Skin of body (tissue), 1 donor: ENCODE measurements at regions not wholly inside any gene's neighbourhood (a gene's known extent, or its start where the extent isn't known, plus 50 kb on each side); places are given as distances from the start of the nearest gene placed in this dataset.

Experiments used
- DNase-seq: peaks from one replicate; lab custom pipeline; 2025; lab: John Stamatoyannopoulos, UW

DNA sequence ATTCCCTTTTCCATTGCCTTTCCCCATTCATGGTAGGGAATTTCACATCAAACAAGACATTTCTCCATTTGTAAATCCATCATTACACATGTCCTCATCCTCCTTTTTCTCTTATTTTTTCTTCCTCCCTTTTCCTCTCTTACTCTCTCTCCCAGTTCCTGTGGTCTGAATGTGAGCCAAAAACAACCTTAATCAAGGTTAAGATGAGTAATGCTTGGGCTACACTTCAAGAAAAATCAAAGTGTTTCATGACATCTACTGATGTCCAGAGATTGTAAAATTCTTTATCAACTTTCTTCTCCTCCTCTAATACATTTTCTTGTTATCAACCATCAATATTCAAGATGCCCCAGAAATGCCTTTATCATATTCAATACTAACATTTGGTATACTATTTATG lies 172.5 kb upstream of the PRNP start:
- no peak for DNase-seq

DNA sequence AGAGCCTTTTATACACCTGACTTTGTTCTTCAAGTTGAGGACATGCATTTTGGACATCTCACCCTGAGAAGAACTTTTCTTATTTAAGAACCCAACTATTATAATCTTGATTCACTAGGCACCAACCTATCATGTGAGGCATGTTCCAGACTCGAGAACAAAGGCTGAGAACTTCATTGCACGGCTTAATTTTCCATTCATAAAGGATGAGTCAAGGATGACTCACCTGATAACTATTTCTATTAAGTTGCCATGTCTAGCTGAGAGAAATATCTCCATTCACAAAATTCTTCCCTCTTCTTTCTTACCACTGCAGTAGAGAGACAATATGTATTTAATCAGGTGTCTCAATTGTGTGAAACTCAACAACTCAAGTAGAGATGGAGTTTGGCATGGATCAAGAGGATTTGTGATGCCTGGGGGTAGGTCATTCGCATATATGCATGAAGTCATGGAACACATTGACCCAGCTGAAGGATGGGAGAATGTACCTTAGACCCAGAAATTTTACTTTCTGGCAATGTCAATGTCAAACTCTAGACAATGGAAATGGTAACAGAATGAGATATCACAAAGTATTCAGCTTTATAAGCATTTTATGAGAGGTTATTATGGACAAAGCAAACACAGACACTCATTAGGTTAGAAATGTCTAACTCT lies 173.2 kb upstream of the PRNP start:
- DNase-seq = no peak

GRCh38 chr20:4511776-4512175 lies 174.5 kb upstream of the PRNP start:
- no peak for DNase-seq

- DNase-seq = no peak
Measured at GRCh38 chr20:4509825-4510522, 176.3 kb upstream of the PRNP start.

- no peak for DNase-seq
Measured at GRCh38 chr20:4508773-4509172, 177.5 kb upstream of the PRNP start.

DNA sequence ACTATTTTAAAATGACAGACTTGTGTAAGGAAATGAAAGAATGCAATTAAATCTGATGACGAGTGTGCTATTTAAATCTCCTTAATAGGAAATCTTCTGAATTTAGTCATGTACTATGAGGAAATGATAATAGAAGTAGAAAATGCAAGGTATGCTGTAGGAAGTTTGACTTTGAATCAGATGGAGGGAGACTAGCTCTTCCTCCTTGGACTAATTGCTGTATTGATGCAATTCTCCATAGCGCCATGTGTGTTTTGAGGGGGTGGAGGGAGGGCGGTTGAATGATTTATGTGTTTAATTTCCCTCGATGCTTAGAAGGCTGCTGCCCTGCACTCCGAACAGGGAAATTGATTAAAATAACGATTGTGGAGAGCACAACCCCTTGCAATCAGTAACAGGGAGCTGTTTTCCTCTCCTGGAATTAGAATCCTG lies 179.0 kb upstream of the PRNP start:
- DNase-seq = no peak

DNA sequence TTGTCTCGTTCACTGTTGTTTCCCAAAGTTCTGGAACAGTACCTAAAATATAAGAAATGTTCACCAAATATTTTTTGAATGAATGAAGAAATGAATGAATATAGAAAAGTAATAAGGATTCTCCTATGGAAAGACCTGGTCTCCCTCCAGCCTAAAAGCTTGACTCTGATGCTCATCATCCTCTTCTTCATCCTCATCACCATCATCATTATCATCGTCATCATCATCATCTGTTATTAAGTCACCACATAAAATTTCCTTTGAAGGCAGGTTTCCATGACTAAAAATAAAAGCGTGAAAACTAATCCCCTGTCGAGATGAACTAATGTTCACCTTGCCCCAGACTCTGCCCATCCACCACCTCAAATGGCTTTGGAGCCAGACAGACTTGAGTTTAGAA lies 181.4 kb upstream of the PRNP start:
- no peak for DNase-seq

GRCh38 chr20:4502756-4503155 lies 183.5 kb upstream of the PRNP start:
- no peak for DNase-seq

DNA sequence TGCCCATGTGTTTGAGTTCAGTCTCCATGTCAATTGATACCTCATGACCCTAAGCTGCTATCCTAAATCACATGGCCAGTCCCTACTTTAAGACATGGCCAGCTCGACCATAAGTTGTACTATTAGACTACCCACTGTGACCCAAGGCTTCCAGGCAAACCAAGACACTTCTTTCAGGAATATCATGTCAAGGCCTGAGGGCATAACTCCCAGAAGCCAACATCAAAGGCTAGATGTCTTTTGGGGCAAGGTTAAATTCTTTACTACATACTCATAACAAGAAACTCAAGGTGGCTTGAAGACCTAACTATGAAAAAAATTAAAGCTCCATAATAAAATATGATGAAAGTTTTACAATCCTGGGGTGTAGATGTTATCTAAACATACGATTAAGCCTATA lies 192.9 kb upstream of the PRNP start:
- no peak for DNase-seq

- DNase-seq = no peak
Measured at GRCh38 chr20:4491643-4492042, 194.6 kb upstream of the PRNP start.

- DNase-seq = no peak
Measured at GRCh38 chr20:4490606-4491280, 195.5 kb upstream of the PRNP start.

DNA sequence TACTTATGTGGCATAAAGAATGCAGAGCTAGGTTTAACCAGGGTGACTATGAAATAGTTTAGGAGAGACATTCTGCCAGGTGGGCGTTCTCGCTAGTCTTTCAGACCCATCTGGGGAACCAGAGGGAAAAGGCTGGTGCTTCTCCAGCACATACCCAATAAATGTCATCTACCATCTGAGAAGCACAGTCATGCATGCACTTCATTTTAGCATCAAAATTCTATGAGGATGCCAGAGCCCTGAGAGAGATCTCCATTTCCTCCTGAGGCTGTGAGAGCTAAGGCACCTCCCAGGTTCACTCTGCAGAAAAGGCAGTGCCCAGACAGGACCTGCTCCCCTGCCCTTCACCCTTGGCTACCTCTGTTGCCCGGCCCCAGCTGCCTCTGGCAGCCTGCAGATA lies 196.2 kb upstream of the PRNP start:
- no peak for DNase-seq

DNA sequence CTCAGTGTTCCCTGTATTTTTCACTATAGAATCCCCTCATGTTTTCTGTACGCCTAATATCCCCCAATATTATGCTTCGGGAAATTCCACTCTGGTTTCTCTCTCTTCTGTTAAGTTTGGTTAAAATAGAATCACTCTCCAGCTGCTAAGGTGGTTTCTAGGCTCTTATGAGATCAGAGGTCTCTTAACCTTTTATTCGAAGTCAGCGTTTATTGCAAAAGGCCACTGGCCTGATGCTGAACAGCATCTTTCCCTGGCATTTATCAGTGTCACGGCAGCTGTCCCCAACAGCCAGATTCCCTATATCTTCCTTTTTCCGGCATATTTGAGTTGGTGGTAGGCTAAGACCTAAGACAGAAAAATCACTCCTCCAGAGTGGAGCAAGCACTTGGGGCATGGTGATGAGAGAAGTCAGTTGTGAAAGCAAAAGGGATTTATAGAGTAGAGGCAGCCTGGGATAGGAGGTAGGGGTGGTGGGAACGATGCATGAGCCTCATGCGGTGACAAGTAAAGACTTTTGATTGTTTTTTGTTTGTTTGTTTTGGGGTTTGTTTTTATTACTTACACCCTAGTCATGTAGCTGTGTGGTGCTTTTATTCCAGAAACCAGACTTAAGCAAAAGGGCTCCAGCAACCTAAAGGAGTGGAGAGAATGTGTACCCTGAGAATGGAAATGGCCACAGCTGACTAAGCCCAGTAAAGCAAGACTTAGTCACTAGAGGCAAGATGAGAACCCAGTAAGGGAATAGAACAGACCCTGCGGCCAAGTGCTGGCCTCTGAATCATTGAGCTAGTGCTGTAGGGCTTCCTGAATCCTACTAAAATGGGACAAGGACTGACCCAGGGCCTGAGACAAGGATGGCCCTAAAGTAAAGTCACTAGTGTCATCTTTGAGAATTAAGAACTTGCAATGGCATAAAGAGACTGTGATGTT lies 197.6 kb upstream of the PRNP start:
- DNase-seq = no peak

DNA sequence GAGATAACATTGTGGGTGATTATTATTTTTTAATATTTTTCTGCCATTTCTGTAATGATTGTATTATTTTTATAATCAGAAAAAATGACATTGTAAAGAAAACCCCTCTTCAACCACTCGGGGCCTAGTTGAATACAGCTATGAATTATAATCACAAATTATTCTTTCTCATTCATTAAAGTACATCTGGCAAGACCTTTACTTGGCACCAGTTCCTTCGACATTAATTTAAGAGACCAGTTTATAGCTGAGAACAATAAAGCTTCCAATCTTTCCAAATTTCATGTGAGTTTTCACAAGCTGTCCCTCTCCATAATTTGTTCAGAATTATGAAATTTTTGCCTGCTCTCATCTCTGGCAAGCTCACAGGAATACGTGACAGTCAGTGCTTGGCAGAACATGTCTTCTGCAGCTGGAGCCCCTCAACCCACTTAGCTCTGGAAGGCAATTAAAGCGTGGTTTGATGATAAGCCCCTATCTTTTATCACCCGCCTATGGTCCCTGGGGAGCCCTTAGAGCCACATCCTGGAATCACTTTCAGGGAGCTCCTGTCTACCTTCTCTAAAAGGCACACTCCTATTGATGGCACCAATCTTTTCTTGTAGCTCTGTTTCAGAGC lies 201.8 kb upstream of the PRNP start:
- DNase-seq = no peak

DNA sequence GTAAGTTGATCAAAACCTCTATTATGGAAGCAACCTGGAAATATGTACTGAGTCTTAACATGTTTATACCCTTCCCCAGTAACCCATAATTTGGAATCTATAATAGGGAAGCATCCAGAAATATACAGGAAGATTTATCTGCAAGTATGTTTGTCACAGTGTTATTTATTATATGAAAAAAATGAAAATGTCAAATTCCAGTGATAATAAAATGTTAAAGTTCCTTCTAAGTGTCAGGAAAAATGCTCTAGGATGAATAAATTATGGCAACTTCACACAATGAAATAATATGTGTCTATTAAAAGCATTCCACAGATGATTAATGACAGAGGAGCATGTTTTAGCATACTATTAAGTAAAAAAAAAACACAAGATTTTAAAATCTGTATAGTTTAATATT lies 202.3 kb upstream of the PRNP start:
- DNase-seq = no peak

DNA sequence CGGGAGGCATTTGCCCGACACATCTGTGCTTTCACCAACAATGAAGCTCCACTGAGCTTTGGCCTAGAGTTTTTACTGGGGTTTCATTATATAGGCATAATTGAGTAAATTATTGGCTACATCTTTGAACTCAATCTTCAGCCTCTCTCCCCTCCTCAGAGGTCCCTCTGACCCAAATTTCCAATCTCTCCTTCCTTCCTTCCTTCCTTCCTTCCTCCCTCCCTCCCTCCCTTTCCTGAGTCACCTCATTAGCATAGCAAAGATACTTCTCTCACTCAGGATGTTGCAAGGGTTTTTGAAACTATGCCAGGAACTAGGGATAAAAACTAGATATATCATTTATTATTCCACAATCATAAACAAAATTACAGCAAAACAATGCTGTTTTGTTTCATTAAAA lies 202.8 kb upstream of the PRNP start:
- no peak for DNase-seq

DNA sequence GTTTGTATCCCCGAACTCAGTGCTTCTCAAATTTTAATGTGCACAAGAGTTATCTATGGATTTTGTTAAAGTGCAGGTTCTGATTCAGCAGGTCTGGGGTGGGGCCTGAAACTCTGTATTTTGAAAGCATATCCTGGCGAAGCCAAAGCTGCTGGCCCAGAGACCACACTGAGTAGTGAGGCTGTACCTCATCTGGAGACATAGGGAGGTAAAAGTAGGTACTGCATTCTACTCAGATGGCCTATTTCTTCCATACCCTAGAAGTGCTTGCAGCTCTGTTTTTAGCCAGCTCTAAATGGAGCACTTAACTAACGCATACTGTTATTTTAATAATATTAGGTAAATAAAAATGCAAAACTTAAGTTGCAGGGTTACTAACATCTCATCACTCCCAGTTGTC lies 206.2 kb upstream of the PRNP start:
- DNase-seq = no peak

DNA sequence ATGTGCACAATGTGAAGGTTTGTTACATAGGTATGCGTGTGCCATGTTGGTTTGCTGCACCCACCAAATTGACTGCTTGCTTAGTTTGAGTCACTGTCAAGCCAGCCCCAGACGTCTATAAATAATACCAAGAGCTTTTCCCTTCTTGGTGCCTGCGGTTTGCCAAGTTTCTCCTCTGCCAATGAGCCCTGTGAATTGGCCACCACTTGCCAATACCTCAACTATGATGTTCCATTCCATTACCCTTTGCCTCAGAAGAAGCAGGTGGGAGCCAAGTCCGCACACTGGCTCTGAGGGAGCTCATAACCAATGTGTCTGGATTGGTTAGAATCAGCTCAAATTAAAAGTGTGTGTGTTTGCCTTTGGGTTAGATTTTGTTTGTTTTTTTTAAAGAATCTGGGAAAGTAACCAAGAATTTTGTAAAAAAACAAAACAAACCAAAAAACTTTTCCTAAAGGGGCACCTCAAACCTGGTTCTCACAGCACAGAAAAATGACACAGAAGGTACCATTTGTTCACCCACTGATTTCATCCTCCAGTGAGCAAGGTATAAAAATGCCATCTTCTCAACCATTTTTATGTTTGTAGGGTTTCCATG lies 209.3 kb upstream of the PRNP start:
- DNase-seq = no peak

- no peak for DNase-seq
Measured at GRCh38 chr20:4472906-4473305, 213.3 kb upstream of the PRNP start.

- no peak for DNase-seq
Measured at GRCh38 chr20:4471221-4471620, 215.0 kb upstream of the PRNP start.

- no peak for DNase-seq
Measured at GRCh38 chr20:4470375-4470774, 215.9 kb upstream of the PRNP start.
